Activated CD4-positive, alpha-beta T cell treated with anti-CD3 and anti-CD28 coated beads, Interleukin-10, Interleukin-2, amounts not matched to agents 100 ng/mL and 50 ng/mL, durations not matched to agents 16 hours and 8 hours (primary cell): ENCODE measurements at regions not wholly inside any gene's neighbourhood (a gene's known extent, or its start where the extent isn't known, plus 50 kb on each side); places are given as distances from the start of the nearest gene placed in this dataset.

Experiments
- DNase-seq: peaks from one replicate; pipeline ENCODE4 v3.0.0-alpha.2; 2020

GRCh38 chr2:100627330-100628300 lies 64.8 kb downstream of the PDCL3 start:
- no peak for DNase-seq

- no peak for DNase-seq
Measured at GRCh38 chr2:100628506-100628905, 65.7 kb downstream of the PDCL3 start.

- DNase-seq, result no peak
Measured at GRCh38 chr2:100629309-100629708, 66.5 kb downstream of the PDCL3 start.

- peak; percentile 78 for DNase-seq
Measured at GRCh38 chr2:100630473-100630977, 67.7 kb downstream of the PDCL3 start.

GRCh38 chr2:100632037-100632436 lies 69.2 kb downstream of the PDCL3 start:
- no peak for DNase-seq

GRCh38 chr2:100632759-100633158 lies 70.0 kb downstream of the PDCL3 start:
- no peak for DNase-seq

GRCh38 chr2:100639588-100640390 lies 77.0 kb downstream of the PDCL3 start:
- DNase-seq, result no peak

GRCh38 chr2:100640431-100641124 lies 77.8 kb downstream of the PDCL3 start:
- peak; percentile 14 for DNase-seq

- no peak for DNase-seq
Measured at GRCh38 chr2:100641125-100641435, 78.3 kb downstream of the PDCL3 start.

GRCh38 chr2:100642425-100642824 lies 79.6 kb downstream of the PDCL3 start:
- no peak for DNase-seq

GRCh38 chr2:100643467-100643866 lies 80.7 kb downstream of the PDCL3 start:
- no peak for DNase-seq

GRCh38 chr2:100643906-100644501 lies 81.2 kb downstream of the PDCL3 start:
- DNase-seq, result peak; percentile 28

- no peak for DNase-seq
Measured at GRCh38 chr2:100645695-100646429, 83.1 kb downstream of the PDCL3 start.

GRCh38 chr2:100647709-100648108 lies 84.9 kb downstream of the PDCL3 start:
- DNase-seq, result no peak

- no peak for DNase-seq
Measured at GRCh38 chr2:100650151-100650550, 87.4 kb downstream of the PDCL3 start.

- DNase-seq, result no peak
Measured at GRCh38 chr2:100653449-100654035, 90.7 kb downstream of the PDCL3 start.

- no peak for DNase-seq
Measured at GRCh38 chr2:100654611-100655010, 91.8 kb downstream of the PDCL3 start.

GRCh38 chr2:100655446-100655845 lies 92.7 kb downstream of the PDCL3 start:
- no peak for DNase-seq

GRCh38 chr2:100655936-100656534 lies 93.2 kb downstream of the PDCL3 start:
- no peak for DNase-seq

- DNase-seq, result no peak
Measured at GRCh38 chr2:100658017-100658416, 95.2 kb downstream of the PDCL3 start.
